GM12892 (cell line): ENCODE measurements at regions not wholly inside any gene's neighbourhood (a gene's known extent, or its start where the extent isn't known, plus 50 kb on each side); places are given as distances from the start of the nearest gene placed in this dataset.

ENCODE experiments used
- POLR2A ChIP-seq: IDR thresholded peaks from 2 replicates; pipeline ENCODE4 v1.6.1; 2011; ENCODE audit warnings: low read depth, low read length, control low read depth
- POLR2AphosphoS5 ChIP-seq: IDR thresholded peaks from 2 replicates; pipeline ENCODE4 v1.6.1; 2011; ENCODE audit warnings: low read depth, low read length, control low read depth
- TAF1 ChIP-seq: IDR thresholded peaks from 2 replicates; pipeline ENCODE4 v1.6.1; 2011; ENCODE audit warnings: low read depth, mild to moderate bottlenecking, control low read depth, low read length, borderline replicate concordance

DNA sequence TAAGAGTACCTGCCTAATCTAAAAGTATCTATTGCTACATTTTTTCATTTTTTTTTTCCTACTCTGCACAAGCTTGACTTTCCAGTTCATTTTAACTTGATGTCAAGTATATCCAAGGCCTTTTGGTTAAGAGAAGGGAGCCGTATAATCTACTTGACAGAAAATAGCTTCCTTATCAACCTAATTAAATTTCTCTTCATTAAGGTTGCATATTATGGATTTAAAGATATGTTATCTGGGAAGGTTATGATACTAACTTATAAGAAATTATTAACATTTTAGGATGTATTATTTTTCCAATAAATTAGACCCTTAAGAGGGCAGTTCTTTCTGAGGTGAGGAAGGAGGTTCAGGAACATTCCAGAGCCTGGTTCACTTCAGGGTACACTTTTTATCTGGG lies 83.1 kb upstream of the SGIP1 start:
- TF ChIP-seq POLR2AphosphoS5 (no peak), TAF1 (no peak), POLR2A (no peak)
